Smooth muscle cell (in vitro differentiated cells): ENCODE measurements at regions not wholly inside any gene's neighbourhood (a gene's known extent, or its start where the extent isn't known, plus 50 kb on each side); places are given as distances from the start of the nearest gene placed in this dataset.

Experiments used
- DNase-seq: peaks from one replicate; lab custom pipeline; 2025; ENCODE audit not compliant: unreplicated experiment; lab: John Stamatoyannopoulos, UW
- H2AFZ ChIP-seq: fragments of 200-600 bp; sonication (generic); 2 replicates; pipeline ENCODE4 v1.6.0; 2016; ENCODE audit warnings: antibody characterized with exemption, low read depth, mild to moderate bottlenecking
- H3F3A ChIP-seq: fragments of 200-600 bp; sonication (generic); 2 replicates; pipeline ENCODE4 v1.6.0; 2017; ENCODE audit warnings: antibody characterized with exemption, low read depth
- H3K27ac ChIP-seq: fragments of 200-600 bp; sonication (generic); 2 replicates; pipeline ENCODE4 v1.5.1; 2016; ENCODE audit warnings: low read depth, mild to moderate bottlenecking
- H3K27me3 ChIP-seq: fragments of 200-600 bp; sonication (generic); 2 replicates; pipeline ENCODE4 v1.6.1; 2016; ENCODE audit warnings: low read depth, mild to moderate bottlenecking
- H3K36me3 ChIP-seq: fragments of 200-600 bp; sonication (generic); 2 replicates; pipeline ENCODE4 v1.5.1; 2016; ENCODE audit warnings: low read depth
- H3K4me1 ChIP-seq: fragments of 200-600 bp; sonication (generic); 2 replicates; pipeline ENCODE4 v1.5.1; 2016; ENCODE audit warnings: low read depth
- H3K4me2 ChIP-seq: fragments of 200-600 bp; sonication (generic); 2 replicates; pipeline ENCODE4 v1.6.0; 2016; ENCODE audit warnings: mild to moderate bottlenecking
- H3K4me3 ChIP-seq: fragments of 200-600 bp; sonication (generic); 2 replicates; pipeline ENCODE4 v1.5.1; 2016; ENCODE audit warnings: mild to moderate bottlenecking
- H3K79me2 ChIP-seq: fragments of 200-600 bp; sonication (generic); 2 replicates; pipeline ENCODE4 v1.6.0; 2016; ENCODE audit warnings: low read depth, mild to moderate bottlenecking
- H3K9ac ChIP-seq: fragments of 200-600 bp; sonication (generic); 2 replicates; pipeline ENCODE4 v1.6.0; 2016; ENCODE audit warnings: low read depth
- H3K9me3 ChIP-seq: fragments of 200-600 bp; sonication (generic); replicated peaks from 2 replicates; pipeline ENCODE4 v1.5.1; 2016; ENCODE audit warnings: low read depth
- H4K20me1 ChIP-seq: fragments of 200-600 bp; sonication (generic); 2 replicates; pipeline ENCODE4 v1.6.0; 2016; ENCODE audit warnings: low read depth
- CTCF ChIP-seq: fragments of 200-600 bp; sonication (generic); IDR thresholded peaks from 2 replicates; pipeline ENCODE4 v1.5.1; 2017; ENCODE audit warnings: borderline replicate concordance, mild to moderate bottlenecking, antibody characterized with exemption; ENCODE audit not compliant: insufficient read depth, poor library complexity, severe bottlenecking
- WGBS: methylation state at CpG from one replicate; pipeline ENCODE4 v1.1.7; 2016; ENCODE audit warnings: low lambda C conversion rate; 5-methylcytosine and 5-hydroxymethylcytosine counted together

- Histone ChIP-seq H3K36me3 (no peaks in the 10 kb centered on the region), H3K9ac (no peak overlapping the region), H3K79me2 (no peaks in the 10 kb centered on the region), H3K4me2 (no peak overlapping the region), H3K4me1 (no peaks in the 10 kb centered on the region), H3K27me3 (no peaks in the 10 kb centered on the region), H3K9me3 (no peaks in the 10 kb centered on the region), H3F3A (no peaks in the 10 kb centered on the region), H3K27ac (no peak overlapping the region), H3K4me3 (no peak overlapping the region), H4K20me1 (no peaks in the 10 kb centered on the region), H2AFZ (peak overlapping the region; percentile 50)
- WGBS, result 76% methylated on average over 5 of the region's 5 CpGs
- no peak for DNase-seq
- TF ChIP-seq CTCF, result no peak
Observed at GRCh38 chr13:38415233-38415632, 65.6 kb downstream of the UFM1 start.

- H3K27ac ChIP-seq, result no peak overlapping the region
- no peak overlapping the region for H3K4me2 ChIP-seq
- no peaks in the 10 kb centered on the region for H4K20me1 ChIP-seq
- no peak overlapping the region for H3K4me3 ChIP-seq
- H3K79me2 ChIP-seq, result no peaks in the 10 kb centered on the region
- H2AFZ ChIP-seq, result no peak overlapping the region
- no peak for DNase-seq
- TF ChIP-seq CTCF, result no peak
- no peaks in the 10 kb centered on the region for H3K27me3 ChIP-seq
- H3K9ac ChIP-seq, result no peak overlapping the region
- H3K9me3 ChIP-seq, result no peaks in the 10 kb centered on the region
- no peaks in the 10 kb centered on the region for H3F3A ChIP-seq
- no peaks in the 10 kb centered on the region for H3K36me3 ChIP-seq
- no peaks in the 10 kb centered on the region for H3K4me1 ChIP-seq
- 97% methylated on average over 1 of the region's 1 CpG for WGBS
Observed at GRCh38 chr13:38417241-38417640, 67.6 kb downstream of the UFM1 start.

GRCh38 chr13:38417727-38418126 is 68.1 kb downstream of the UFM1 start:
- H3K9me3 ChIP-seq, result no peaks in the 10 kb centered on the region
- TF ChIP-seq CTCF, result peak; percentile 31
- no peaks in the 10 kb centered on the region for H3K79me2 ChIP-seq
- H3K4me3 ChIP-seq, result no peak overlapping the region
- 77% methylated on average over 2 of the region's 2 CpGs for WGBS
- no peak overlapping the region for H3K4me2 ChIP-seq
- no peak for DNase-seq
- H3K4me1 ChIP-seq, result no peaks in the 10 kb centered on the region
- no peak overlapping the region for H3K27ac ChIP-seq
- H3F3A ChIP-seq, result no peaks in the 10 kb centered on the region
- no peaks in the 10 kb centered on the region for H4K20me1 ChIP-seq
- H3K9ac ChIP-seq, result no peak overlapping the region
- H2AFZ ChIP-seq, result no peak overlapping the region
- no peaks in the 10 kb centered on the region for H3K27me3 ChIP-seq
- no peaks in the 10 kb centered on the region for H3K36me3 ChIP-seq

- Histone ChIP-seq H3K4me3 (no peak overlapping the region), H3F3A (no peaks in the 10 kb centered on the region), H4K20me1 (no peaks in the 10 kb centered on the region), H3K36me3 (no peaks in the 10 kb centered on the region), H3K9ac (no peak overlapping the region), H3K4me2 (no peak overlapping the region), H3K79me2 (no peaks in the 10 kb centered on the region), H2AFZ (no peak overlapping the region), H3K27ac (no peak overlapping the region), H3K9me3 (no peaks in the 10 kb centered on the region), H3K4me1 (no peaks in the 10 kb centered on the region), H3K27me3 (no peaks in the 10 kb centered on the region)
- no peak for DNase-seq
- no peak for TF ChIP-seq CTCF
Observed at GRCh38 chr13:38418286-38418685, 68.6 kb downstream of the UFM1 start.
